ENCODE measurements at regions not wholly inside any gene's neighbourhood (a gene's known extent, or its start where the extent isn't known, plus 50 kb on each side); places are given as distances from the start of the nearest gene placed in this dataset.

DNA sequence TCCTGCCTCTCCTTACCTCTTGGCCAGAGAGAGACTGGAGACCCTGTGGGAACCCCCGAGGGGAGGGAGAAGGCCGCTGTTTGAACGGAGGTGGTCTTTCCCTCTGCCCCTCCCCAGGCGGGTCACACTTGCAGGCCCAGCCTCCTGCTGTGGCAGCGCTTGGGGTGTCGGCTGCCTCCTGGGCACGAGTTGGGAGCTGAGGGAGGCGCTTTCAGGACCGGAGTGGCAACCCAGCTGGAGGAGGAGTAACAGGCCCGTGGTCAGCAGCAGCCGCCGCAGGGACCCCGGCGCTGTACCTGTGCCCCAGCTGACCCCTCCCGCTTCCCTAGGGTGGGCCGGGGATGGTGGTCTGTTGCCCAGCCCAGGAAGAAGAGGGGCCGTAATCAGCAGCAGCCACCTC, 278.3 kb downstream of the SEC14L1 start:
- DNase-seq (ENCODE audit: low read depth) = no peak

DNA sequence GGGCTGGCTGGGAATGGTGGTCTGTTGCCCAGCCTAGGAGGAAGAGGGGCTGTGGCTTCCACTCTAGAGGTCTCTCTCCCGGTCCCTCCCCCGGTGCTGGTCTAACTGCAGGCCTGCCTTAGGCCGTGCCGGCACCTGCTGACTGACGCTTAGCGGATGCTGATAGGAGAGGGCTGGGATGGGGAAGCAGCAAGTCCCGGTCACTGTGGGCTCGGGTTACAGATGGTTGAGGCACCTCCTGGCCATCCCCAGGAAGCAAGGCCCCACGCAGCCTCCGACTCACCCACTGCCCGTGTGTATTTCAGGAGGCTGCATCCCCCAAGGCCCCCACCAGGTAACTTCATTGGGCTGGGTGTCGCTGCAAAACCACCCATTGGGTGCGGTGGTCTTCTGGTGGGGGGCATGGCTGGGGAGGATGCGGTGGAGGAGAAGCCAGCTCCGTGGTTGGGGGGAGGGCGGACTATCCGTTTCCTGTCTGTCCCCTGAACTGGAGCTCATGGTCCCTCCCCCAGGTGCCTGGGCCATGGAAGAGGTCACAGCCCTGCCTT, 278.9 kb downstream of the SEC14L1 start:
- no peak for DNase-seq (ENCODE audit: low read depth)

DNA sequence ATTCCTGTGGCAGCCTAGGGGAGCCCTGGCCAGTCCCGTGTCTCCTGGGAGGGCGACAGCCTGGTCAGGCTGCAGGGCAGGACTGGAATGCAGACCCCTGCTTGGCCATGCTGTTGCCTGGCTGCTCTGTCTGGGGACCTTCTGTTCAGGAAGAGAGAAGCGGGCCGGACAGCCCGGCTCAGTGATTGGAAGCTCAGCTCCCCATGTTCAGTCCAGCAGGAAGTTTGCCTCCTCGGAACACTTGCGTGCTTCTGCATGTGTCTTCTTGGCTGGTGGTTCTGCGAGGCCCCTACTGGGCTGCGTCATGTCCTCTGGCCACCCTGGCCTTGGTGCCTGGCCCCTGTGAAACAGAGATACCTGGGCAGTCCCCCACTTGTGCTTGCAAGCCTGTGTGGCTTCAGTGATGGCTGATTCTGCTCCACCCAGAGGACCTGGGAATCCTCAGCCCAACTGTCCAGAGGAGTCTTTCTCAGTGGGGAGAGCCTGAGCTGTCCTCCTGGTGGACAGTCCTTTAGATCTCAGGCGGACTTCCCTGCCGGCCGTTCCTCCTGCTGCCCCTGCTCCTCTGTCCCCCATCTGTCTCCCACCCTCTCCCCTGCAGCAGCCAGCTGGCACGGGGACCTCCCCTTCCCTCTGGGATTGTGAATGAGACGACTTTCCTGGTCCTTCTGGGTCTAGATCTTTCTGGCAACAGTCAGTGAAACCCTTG, 279.5 kb downstream of the SEC14L1 start:
- DNase-seq (ENCODE audit: low read depth) = no peak

DNA sequence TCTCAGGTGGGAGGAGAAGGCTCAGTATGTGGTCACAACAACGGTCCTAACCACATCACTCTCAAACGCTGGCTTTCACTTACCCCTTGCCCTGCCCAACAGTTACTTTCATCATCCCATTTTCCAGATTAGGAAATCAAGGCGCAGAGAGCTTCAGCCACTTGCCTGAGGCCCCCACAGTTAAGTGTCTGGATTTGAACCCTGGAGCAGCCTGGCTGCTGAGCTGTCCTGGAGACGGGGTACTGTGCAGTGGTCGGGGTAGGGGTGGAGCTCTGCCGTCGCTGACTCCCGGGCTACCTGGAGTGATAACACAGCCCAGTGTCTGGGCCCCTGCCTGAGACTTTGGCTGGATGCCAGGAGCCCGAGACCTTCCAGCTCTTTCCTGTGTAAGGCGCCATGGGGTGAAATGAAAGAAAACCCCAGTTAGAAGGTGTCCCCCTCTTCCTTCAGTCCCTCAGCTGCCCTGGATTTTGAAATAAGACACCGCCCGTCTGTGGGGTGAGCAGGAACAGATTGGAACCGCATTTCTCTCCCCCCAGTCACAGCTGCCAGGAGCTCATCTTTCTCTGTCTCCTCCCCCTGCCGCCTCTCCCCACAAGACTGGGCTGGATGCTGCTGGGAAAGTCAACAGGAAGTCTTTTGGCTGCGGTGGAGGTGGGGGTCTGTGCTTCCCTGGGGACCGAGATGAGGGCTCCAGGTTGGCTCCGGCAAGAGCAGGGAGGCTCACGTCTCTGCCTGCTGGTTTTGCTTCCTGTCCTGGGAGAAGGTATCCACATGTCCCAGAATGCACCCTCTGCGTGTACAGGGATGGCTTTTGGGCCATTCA, 280.2 kb downstream of the SEC14L1 start:
- peak; percentile 53 for DNase-seq (ENCODE audit: low read depth)

DNA sequence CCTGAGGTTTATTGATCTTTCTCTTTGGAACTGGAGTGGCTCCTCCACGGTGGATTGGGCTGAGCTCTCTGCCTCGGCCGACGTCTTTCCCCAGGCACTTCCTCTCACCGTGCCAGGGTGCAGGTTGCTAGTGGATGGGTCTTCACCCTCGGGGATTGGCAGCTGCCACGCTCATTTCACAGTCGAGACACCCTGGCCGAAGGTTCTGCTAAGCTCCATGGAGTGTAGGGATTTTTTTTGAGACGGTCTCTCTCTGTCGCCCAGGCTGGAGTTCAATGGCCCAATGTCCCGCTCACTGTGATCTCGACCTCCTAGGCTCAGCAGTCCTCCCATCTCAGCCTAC, 280.8 kb downstream of the SEC14L1 start:
- DNase-seq (ENCODE audit: low read depth) = no peak

DNA sequence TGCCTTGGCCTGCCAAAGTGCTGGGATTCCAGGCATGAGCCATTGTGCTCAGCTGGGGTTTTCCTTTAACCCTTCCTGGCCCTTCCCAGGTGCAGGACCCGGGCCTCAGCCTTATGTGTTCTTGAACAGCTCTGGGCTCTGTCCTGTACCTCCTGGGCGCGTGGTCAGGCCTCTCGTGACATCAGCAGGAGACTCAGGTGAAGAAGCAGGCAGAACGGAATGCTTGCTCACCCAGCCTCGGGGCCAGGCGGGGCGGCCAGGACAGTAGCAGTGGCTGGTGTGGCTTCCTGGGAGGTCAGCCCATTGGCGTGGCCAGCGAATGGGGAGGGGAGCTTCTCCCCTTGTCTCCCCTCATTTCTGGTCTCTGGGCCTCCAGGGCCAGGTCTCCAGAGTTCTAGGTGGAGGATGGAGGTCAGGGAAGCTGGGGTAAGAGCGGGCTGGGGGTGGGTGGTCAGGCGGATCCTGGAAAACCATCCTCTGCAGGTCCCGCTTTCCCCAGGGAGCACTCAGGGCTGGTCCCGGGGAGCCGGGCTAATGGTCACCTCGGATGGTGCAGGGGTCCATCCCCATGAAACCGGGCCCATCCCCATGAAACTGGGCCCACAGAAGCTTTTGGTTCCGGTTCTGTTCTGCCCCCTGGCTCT, 281.5 kb downstream of the SEC14L1 start:
- DNase-seq (ENCODE audit: low read depth) = no peak

DNA sequence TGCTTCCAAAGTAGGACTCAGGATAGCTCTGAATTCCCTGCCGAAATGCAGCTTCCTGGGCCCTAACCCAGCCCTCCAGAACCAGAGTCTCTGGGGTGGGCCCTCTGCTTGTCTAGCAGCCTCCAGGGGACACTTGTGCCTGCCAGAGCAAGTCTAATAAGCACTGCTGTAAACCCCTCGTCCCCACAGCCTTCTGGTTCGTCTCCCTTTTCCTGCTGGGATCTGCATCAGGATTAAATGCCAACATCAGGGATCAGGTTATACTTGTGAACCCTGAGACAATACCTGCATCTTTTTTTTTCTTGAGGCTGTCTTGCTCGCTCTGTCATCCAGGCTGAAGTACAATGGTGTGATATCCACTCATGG, 282.0 kb downstream of the SEC14L1 start:
- DNase-seq (ENCODE audit: low read depth) = no peak

DNA sequence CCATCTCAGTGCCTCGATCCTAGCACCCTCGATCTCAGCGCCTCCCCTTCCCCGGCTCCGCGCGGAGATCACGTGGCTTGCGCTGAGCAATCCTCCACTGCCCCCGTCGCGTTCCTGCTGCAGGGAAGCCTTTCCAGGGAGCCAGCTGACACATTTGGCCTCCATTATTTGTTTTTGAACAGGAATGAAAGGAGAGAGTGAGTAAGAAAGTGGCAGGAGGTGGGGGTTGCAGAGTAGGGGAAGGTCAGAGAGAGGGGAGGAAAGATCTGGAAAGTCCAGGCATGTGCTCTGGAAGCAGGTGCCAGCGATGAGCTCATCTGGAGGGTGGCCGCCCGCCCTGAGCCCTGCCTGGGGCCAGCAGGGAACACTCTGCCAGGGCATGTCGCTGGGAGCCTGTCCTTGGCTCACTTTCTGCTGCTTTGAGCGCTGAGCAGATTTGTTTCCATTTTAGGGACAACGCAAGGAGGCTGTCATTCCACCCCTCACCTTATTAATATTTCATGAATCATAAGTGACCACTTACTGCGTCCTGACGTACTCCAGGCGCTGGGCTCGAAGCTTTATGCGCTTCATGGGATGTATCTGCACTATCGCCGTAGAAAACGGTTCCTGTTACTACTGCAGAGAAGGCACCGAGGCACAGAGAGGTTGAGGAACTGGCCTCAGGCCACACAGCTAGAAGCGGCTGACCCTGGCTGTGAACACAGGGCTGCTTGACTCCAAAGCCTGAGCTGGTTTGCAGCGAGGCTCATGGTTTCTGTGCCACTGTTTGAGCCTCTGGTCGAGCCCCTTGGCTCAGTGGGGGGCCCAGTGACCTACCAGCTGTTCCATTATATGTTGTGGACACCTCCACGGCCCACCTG, 283.1 kb downstream of the SEC14L1 start:
- no peak for DNase-seq (ENCODE audit: low read depth)

DNA sequence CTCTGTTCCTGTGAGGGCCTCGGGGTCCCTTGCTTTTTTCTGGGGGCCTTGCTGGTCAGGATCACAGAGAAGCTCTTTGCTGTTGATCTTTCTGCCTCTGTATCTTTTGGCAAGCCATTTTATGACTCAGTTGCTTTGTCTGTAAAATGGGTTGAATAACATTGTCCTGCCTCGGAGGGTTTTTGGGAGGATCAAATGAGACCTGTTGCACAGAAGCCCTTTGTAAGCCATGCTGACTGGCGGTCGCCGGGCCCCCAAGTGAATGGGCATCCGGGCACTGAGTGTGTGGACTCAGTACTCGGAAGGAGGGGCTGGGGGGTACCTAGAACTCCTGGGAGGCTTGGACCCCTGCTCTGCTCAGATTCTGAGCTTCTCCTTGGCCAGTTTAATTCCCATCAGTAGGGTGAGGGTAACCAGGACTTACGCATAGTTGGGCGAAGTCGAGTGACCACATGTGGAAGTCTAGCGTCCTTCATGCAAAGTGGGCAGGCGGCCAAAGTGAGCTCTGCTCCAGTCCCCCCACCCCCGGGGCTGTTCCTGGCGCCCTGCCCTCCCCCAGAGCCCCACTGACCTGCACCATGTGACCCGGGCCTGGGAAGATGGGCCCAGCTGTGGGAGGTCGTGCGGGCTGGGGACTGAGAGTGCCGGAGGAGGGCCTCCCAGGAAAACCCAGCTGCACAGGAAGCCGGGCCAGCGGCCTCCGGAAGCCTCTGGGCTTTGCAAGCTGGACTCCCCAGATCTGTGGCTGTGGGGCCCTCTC, 284.0 kb downstream of the SEC14L1 start:
- no peak for DNase-seq (ENCODE audit: low read depth)

DNA sequence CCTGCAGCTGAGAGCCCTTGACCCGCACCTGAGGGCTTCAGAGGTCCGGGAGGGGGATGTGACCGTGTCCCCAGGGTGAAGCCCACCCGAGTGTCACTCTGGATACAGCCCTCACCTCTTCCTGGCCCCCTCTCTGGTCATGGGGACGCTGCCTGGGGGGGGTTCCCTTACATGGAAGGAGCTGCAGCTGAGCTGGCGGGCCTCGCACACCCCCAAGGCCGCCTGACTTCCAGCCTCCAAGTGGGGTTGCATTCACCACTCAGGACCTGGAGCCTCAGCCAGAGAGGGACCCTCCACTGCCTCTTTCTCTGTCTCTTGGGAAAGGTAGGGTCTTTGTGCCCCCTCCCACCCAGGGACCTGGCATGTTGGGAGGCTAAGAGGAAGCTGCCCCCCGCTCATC, 284.6 kb downstream of the SEC14L1 start:
- no peak for DNase-seq (ENCODE audit: low read depth)

DNA sequence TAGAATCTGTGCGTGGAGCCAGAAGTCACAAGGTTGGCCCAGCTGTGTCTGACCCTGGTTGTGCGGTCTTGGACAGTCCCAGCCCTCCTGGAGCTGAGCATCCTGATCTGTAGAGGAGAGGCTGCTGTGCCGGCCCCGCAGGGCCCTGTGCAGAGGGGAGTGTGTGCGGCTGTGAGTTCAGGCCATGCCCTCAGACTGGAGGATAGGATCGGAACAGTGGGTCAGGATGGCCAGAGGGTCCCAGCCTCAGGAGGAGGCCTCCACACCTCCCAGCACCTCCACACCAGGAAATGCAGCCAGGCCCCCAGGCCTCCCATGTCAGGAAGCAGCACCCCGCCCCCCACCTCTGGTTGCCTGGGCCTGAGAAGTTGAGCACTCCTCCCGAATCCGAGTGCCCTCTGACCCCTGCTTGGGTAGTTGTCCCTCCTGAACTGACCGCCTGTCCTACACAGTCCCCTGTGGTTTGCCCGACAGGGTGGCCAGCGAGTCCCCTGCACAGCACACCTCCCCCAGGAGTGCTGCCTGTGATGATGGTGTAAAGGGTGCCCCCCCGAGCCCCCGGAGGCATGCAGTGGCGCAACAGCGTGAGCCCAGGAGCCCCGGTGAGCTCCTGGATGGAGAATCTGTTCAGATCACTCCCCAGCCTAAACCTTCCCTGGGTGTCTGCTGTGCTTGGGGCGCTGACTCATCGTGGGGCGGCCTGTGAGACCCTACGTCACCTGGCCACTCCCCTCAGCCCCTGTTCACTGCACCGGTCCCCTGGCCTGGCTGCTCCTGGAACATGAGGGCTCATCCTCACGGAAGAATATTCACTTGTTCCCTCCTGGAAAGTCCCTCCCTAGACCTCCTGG, 285.2 kb downstream of the SEC14L1 start:
- no peak for DNase-seq (ENCODE audit: low read depth)

DNA sequence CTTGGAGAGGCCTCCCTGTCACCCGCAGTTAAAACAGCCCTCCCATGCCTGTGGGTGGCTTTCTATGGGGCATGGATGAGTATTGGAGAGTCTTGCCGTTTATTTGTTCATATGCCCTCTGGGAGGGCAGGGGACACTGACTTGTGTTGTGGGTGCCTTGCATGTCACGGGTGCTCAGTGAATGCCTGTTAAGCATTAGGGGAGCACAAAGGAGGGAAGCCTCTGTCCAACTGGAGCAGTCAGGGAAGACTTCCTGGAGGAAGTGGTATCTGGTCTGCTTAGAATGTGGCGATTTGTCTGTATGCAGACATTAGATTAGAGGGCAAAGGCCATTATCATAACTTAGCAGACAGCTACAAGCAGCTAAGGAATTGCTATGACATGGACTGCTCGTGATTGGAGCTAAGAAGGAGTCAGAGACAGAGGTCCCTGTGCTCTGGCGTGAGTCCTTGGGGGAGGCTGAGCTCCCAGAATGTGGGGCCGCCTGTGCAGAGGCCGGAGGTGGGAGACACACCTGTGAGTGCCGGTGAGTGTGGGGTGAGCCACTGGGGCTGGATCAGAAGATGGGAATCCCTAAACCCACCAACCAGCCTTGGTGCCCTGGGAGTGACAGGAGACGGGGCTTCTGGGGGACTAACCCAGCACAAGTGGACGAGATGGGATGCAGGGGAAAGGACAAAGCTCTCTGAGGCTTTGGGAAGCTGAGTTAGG, 286.1 kb downstream of the SEC14L1 start:
- DNase-seq (ENCODE audit: low read depth) = no peak

DNA sequence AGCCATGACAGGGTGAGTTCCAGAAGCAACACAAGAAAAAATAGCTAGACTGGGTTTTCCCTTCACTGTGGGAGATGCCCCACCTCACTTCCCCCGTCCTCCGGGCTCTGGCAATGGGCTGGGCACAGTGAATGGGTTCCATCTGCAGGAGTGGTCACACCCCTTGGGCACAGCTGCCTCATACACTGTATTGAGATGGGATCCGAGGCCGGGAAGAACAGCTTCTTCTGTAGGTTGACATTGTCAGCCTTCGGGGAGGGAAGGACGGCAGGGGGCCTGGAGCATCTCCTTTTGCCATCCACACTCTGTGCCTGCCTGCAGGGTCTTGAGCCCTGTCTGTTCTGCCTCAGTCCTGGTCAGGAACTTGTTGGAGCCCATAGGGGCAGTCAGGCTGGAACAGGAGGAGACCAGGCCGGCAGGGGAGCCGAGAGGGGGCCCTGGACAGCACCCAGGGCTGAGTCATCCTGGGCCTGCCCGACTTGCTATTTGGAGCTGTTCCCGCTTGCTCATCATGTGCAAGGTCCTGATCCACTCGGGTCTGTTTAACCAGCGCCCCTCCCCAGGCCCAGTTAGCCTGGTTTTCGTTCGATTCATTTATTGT, 286.7 kb downstream of the SEC14L1 start:
- no peak for DNase-seq (ENCODE audit: low read depth)

DNA sequence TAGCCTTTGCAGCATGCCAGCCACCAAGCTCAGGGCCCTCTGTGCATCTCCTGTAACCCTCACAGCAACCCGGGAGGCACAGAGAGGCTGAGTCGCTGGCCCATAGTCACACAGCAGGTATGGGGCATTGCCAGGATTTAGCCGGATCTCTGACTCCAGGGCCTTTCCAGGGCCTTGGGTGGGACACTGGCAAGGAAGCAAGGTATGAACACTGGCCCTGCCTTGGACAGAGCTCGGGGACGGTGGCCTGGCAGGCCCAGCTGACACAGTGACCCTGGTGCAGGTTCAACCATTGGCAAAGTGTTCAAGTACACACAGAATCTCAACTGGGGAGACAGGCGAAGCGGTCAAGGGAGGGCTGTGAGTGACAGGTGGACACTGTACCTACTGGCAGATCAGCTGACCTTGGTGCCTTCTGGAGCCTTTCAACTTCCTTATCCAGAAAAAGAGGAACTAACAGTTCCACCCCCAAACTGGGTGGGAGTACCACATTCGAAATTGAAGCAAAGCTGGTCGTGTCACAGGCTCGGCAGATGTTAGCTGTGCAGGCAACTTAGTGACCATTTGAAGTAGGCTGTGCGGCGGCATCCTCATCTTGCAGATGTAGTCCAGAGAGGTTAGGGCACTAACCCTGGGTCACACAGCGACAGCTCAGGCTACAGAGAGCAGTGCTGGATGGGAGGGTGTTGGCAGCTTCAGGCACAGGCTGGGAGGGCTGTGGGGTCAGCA, 287.4 kb downstream of the SEC14L1 start:
- no peak for DNase-seq (ENCODE audit: low read depth)

DNA sequence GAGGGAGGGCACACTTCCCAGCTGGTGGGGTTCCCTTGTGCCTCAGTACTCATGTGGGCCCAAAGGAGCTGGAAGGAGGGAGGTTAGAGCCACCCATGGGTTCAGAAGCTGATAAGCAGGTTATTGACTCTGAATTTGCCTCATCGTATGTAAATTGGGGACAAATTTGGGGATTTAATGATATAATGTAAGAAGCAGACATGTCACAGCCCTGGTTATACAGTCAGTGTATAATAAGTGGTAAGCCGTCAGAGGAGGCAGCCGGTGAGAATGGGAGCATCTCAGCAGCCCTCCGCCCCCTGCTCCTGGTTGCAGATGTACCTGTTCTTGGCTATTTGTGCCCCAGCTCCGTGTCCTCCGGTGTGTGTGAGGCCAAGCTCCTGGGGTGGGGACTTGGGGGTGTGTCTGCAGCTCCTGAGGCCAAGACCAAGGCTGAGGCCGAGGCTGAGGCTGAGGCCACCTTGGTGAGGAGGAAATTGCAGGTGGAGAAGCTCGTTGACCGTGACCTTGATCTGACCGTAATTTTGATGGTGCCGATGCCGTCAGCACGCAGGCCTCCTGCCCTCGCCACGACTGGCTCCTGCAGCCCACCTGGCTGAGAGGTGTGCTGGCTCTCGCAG, 288.1 kb downstream of the SEC14L1 start:
- no peak for DNase-seq (ENCODE audit: low read depth)

DNA sequence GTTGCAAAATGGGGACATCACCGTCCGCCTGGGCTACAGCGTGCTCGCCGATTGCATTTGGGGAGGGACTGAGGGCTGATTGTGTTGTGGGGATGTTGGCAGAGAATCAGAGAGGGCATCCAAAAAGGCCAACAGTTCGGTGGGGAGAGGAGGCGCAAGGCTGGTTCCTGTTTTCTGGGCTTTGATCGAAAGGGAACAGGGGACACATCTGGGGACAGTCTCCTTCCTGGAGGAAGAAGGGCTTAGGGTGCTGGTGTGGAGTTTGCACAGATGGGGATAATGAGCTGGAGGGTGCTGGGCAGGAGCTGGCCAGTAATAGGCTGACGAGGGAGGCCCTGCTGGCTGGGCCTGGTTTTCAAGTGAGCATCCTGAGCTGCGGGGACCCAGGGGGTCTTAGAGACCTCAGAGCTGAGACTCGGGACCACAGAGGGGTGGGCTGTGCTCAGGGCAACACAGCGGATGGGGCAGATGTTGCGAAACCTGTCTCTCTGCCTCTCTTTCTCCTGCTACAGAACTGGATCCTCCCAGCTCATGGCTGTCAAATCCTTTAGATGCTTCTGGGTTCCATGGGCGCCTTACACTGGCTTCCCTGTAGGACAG, 288.7 kb downstream of the SEC14L1 start:
- no peak for DNase-seq (ENCODE audit: low read depth)

DNA sequence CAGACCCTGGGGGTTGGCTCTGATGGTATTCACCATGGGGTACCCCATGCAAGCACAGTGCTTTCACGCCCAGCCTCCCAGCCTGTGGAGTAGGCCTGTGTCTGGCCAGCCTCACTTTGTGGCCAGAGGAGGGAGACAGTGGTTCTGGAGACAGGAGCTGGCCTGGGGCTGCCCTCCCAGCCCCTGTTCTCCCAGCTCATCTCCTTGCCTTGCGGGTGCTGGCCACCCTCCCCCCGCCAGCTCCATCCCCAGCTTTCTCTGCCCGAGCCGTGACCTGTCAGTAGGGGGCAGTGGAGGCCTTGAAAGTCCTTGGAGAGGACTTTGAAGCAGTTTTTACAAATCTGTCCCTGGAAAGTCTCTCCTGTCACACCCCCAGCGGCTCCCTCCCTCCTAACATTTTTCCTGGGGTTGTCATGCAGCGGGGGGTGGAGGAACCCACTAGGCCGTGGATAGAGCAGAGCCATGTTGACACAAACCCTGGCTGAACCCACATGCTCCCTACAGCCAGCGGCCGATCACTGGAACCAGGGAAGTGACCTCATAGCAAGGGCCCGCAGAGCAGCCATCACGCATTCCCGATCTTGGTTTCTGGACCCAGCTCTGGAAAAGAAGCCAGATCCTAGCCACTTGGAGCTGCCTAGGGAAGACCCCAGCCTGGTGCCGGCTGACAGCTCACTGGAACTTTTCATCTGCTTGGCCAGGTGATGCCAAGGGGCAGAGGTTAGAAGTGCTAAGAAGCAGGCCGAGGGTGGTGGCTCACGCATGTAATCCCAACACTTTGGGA, 289.4 kb downstream of the SEC14L1 start:
- peak; percentile 80 for DNase-seq (ENCODE audit: low read depth)

Measured in T follicular helper cell (primary cell).